HUES64 (cell line): ENCODE measurements at regions not wholly inside any gene's neighbourhood (a gene's known extent, or its start where the extent isn't known, plus 50 kb on each side); places are given as distances from the start of the nearest gene placed in this dataset.

Experiments
- H3K27ac ChIP-seq: 2 replicates; pipeline ENCODE4 v1.7.0; 2013; ENCODE audit warnings: low read depth, low read length, inconsistent platforms
- H3K27me3 ChIP-seq: 2 replicates; pipeline ENCODE4 v1.6.1; 2013; ENCODE audit warnings: mild to moderate bottlenecking, low read length; ENCODE audit not compliant: insufficient read depth
- H3K36me3 ChIP-seq: 2 replicates; pipeline ENCODE4 v1.6.1; 2013; ENCODE audit warnings: mild to moderate bottlenecking, low read length; ENCODE audit not compliant: insufficient read depth
- H3K4me1 ChIP-seq: 2 replicates; pipeline ENCODE4 v1.6.1; 2013; ENCODE audit warnings: mild to moderate bottlenecking, low read length, moderate library complexity; ENCODE audit not compliant: insufficient read depth
- H3K4me3 ChIP-seq: 2 replicates; pipeline ENCODE4 v1.5.1; 2013; ENCODE audit warnings: mild to moderate bottlenecking, low read length, moderate library complexity
- H3K9ac ChIP-seq: 2 replicates; pipeline ENCODE4 v1.6.1; 2013; ENCODE audit warnings: mild to moderate bottlenecking, low read depth, low read length
- H3K9me3 ChIP-seq: 2 replicates; pipeline ENCODE4 v1.6.1; 2013; ENCODE audit warnings: low read depth, low read length; ENCODE audit not compliant: insufficient read depth
- WGBS: fragments of 150-250, 120-280 bp; methylation state at CpG from one replicate; pipeline ENCODE4 v1.1.7; 2013; ENCODE audit warnings: missing lambda C conversion rate; 5-methylcytosine and 5-hydroxymethylcytosine counted together

GRCh38 chr16:14002416-14002990, 68.6 kb upstream of the MRTFB start:
- peak overlapping the region; percentile 43 for H3K4me3 ChIP-seq
- no peaks in the 10 kb centered on the region for H3K36me3 ChIP-seq
- 79% methylated on average over 13 of the region's 13 CpGs for WGBS
- H3K27ac ChIP-seq: 0 out of 2 replicates have a peak overlapping the region, but pooled peaks have one; percentile 9
- peak overlapping the region; percentile 39 for H3K9ac ChIP-seq
- peaks cover 11% of the 10 kb centered on the region for H3K4me1 ChIP-seq
- no peaks in the 10 kb centered on the region for H3K9me3 ChIP-seq
- no peaks in the 10 kb centered on the region for H3K27me3 ChIP-seq

GRCh38 chr16:14003074-14003570, 68.0 kb upstream of the MRTFB start:
- H3K36me3 ChIP-seq: no peaks in the 10 kb centered on the region
- peaks cover 11% of the 10 kb centered on the region for H3K4me1 ChIP-seq
- H3K27me3 ChIP-seq: no peaks in the 10 kb centered on the region
- no peaks in the 10 kb centered on the region for H3K9me3 ChIP-seq
- H3K9ac ChIP-seq: peak overlapping the region; percentile 39
- H3K4me3 ChIP-seq: peak overlapping the region; percentile 43
- 14% methylated on average over 15 of the region's 15 CpGs for WGBS
- H3K27ac ChIP-seq: 0 out of 2 replicates have a peak overlapping the region, but pooled peaks have one; percentile 9

- 92% methylated on average over 13 of the region's 13 CpGs for WGBS
- no peaks in the 10 kb centered on the region for H3K27me3 ChIP-seq
- no peak overlapping the region for H3K27ac ChIP-seq
- H3K9ac ChIP-seq: no peak overlapping the region
- H3K36me3 ChIP-seq: no peaks in the 10 kb centered on the region
- no peaks in the 10 kb centered on the region for H3K9me3 ChIP-seq
- peaks cover 11% of the 10 kb centered on the region for H3K4me1 ChIP-seq
- H3K4me3 ChIP-seq: no peak overlapping the region
Measured at GRCh38 chr16:14004031-14004728, 66.9 kb upstream of the MRTFB start.

- Histone ChIP-seq H3K27me3 (no peaks in the 10 kb centered on the region), H3K36me3 (no peaks in the 10 kb centered on the region), H3K27ac (no peak overlapping the region), H3K9ac (no peak overlapping the region), H3K9me3 (no peaks in the 10 kb centered on the region), H3K4me3 (no peak overlapping the region), H3K4me1 (peaks cover 14% of the 10 kb centered on the region)
- 90% methylated on average over 2 of the region's 2 CpGs for WGBS
Measured at GRCh38 chr16:14004729-14005315, 66.3 kb upstream of the MRTFB start.

- Histone ChIP-seq H3K4me3 (no peak overlapping the region), H3K36me3 (no peaks in the 10 kb centered on the region), H3K27me3 (no peaks in the 10 kb centered on the region), H3K27ac (no peak overlapping the region), H3K9me3 (no peaks in the 10 kb centered on the region), H3K9ac (no peak overlapping the region), H3K4me1 (peaks cover 18% of the 10 kb centered on the region)
- WGBS: 93% methylated on average over 6 of the region's 6 CpGs
Measured at GRCh38 chr16:14005335-14005734, 65.8 kb upstream of the MRTFB start.

- Histone ChIP-seq H3K27me3 (no peaks in the 10 kb centered on the region), H3K4me1 (peaks cover 14% of the 10 kb centered on the region), H3K9ac (no peak overlapping the region), H3K9me3 (no peaks in the 10 kb centered on the region), H3K4me3 (no peak overlapping the region), H3K27ac (no peak overlapping the region), H3K36me3 (no peaks in the 10 kb centered on the region)
- WGBS: no CpG with 5 or more reads among the region's 4 CpGs
Measured at GRCh38 chr16:14007450-14007849, 63.7 kb upstream of the MRTFB start.

- Histone ChIP-seq H3K4me3 (no peak overlapping the region), H3K36me3 (no peaks in the 10 kb centered on the region), H3K9me3 (no peaks in the 10 kb centered on the region), H3K27ac (no peak overlapping the region), H3K27me3 (no peaks in the 10 kb centered on the region), H3K4me1 (peaks cover 20% of the 10 kb centered on the region), H3K9ac (no peak overlapping the region)
- WGBS: 95% methylated on average over 2 of the region's 2 CpGs
Measured at GRCh38 chr16:14011001-14011400, 60.1 kb upstream of the MRTFB start.

- H3K27me3 ChIP-seq: no peaks in the 10 kb centered on the region
- no peaks in the 10 kb centered on the region for H3K36me3 ChIP-seq
- no peaks in the 10 kb centered on the region for H3K9me3 ChIP-seq
- no peak overlapping the region for H3K9ac ChIP-seq
- H3K4me3 ChIP-seq: no peak overlapping the region
- 92% methylated on average over 6 of the region's 6 CpGs for WGBS
- H3K4me1 ChIP-seq: peaks cover 20% of the 10 kb centered on the region
- H3K27ac ChIP-seq: no peak overlapping the region
Measured at GRCh38 chr16:14011846-14012245, 59.3 kb upstream of the MRTFB start.

- no peaks in the 10 kb centered on the region for H3K27me3 ChIP-seq
- WGBS: 84% methylated on average over 4 of the region's 4 CpGs
- peaks cover 20% of the 10 kb centered on the region for H3K4me1 ChIP-seq
- peak overlapping the region; percentile 26; the same call in 1 of the 2 replicates for H3K27ac ChIP-seq
- H3K9me3 ChIP-seq: no peaks in the 10 kb centered on the region
- H3K36me3 ChIP-seq: no peaks in the 10 kb centered on the region
- H3K4me3 ChIP-seq: no peak overlapping the region
- H3K9ac ChIP-seq: no peak overlapping the region
Measured at GRCh38 chr16:14013145-14013570, 58.0 kb upstream of the MRTFB start.

- no peaks in the 10 kb centered on the region for H3K27me3 ChIP-seq
- H3K9ac ChIP-seq: no peak overlapping the region
- H3K27ac ChIP-seq: peak overlapping the region; percentile 26; the same call in 1 of the 2 replicates
- H3K4me3 ChIP-seq: no peak overlapping the region
- peaks cover 20% of the 10 kb centered on the region for H3K4me1 ChIP-seq
- H3K36me3 ChIP-seq: no peaks in the 10 kb centered on the region
- no peaks in the 10 kb centered on the region for H3K9me3 ChIP-seq
- 66% methylated on average over 13 of the region's 13 CpGs for WGBS
Measured at GRCh38 chr16:14013571-14014283, 57.4 kb upstream of the MRTFB start.

GRCh38 chr16:14014284-14014625, 56.9 kb upstream of the MRTFB start:
- 88% methylated on average over 5 of the region's 5 CpGs for WGBS
- H3K27ac ChIP-seq: no peak overlapping the region
- no peaks in the 10 kb centered on the region for H3K36me3 ChIP-seq
- no peaks in the 10 kb centered on the region for H3K27me3 ChIP-seq
- no peak overlapping the region for H3K4me3 ChIP-seq
- peaks cover 20% of the 10 kb centered on the region for H3K4me1 ChIP-seq
- H3K9me3 ChIP-seq: no peaks in the 10 kb centered on the region
- H3K9ac ChIP-seq: no peak overlapping the region
